Activated B cell treated with CpG ODN at 0.5 μM for 24 hours (primary cell): ENCODE measurements at regions not wholly inside any gene's neighbourhood (a gene's known extent, or its start where the extent isn't known, plus 50 kb on each side); places are given as distances from the start of the nearest gene placed in this dataset.

Experiments
- ATAC-seq: fragments of 200-7000 bp; cut with Tn5 transposase; one replicate; pipeline ENCODE4 v1.10.0; 2021; ENCODE audit warnings: low read depth, mild to moderate bottlenecking, moderate library complexity
- CTCF ChIA-PET: fragments of 350-600 bp; sonication (Branson Sonifier 250); formaldehyde crosslinking; loops from one replicate; lab custom pipeline; 2021; ENCODE audit warnings: antibody characterized with exemption; lab: Charles Lee
- POLR2A ChIA-PET: fragments of 350-600 bp; sonication (Branson Sonifier 250); formaldehyde crosslinking; loops from one replicate; lab custom pipeline; 2021; ENCODE audit warnings: antibody characterized with exemption; lab: Charles Lee
- DNase-seq: peaks from one replicate; pipeline ENCODE4 v3.0.0; 2022
- H3K27ac Mint-ChIP-seq: one replicate; pipeline ENCODE4 v1.8.0; 2020; ENCODE audit warnings: mixed read lengths
- H3K27me3 Mint-ChIP-seq: one replicate; pipeline ENCODE4 v1.8.0; 2021; ENCODE audit warnings: mixed read lengths
- H3K36me3 Mint-ChIP-seq: one replicate; pipeline ENCODE4 v1.8.0; 2021; ENCODE audit warnings: low read depth, mixed read lengths
- H3K4me1 Mint-ChIP-seq: one replicate; pipeline ENCODE4 v1.8.0; 2021; ENCODE audit warnings: mixed read lengths
- H3K4me3 Mint-ChIP-seq: one replicate; pipeline ENCODE4 v1.8.0; 2020; ENCODE audit warnings: mild to moderate bottlenecking, mixed read lengths
- H3K9me3 Mint-ChIP-seq: one replicate; pipeline ENCODE4 v1.8.0; 2020; ENCODE audit warnings: mixed read lengths
- CTCF ChIP-seq: fragments of 200-600 bp; IDR thresholded peaks from one replicate; pipeline ENCODE4 v1.8.0; 2022; ENCODE audit warnings: antibody characterized with exemption, mild to moderate bottlenecking
- intact Hi-C: fragments of 100-400 bp; cut with micrococcal nuclease; formaldehyde crosslinking; loops from one replicate; pipeline ENCODE4 v1.15.1; 2024

- Mint-ChIP-seq H3K9me3 (peaks cover 13% of the 10 kb centered on the region), H3K4me3 (no peak overlapping the region), H3K27ac (no peak overlapping the region), H3K36me3 (no peaks in the 10 kb centered on the region), H3K4me1 (no peaks in the 10 kb centered on the region), H3K27me3 (no peaks in the 10 kb centered on the region)
- intact Hi-C loops, result no loop called here
- no peak for DNase-seq
- no peak for TF ChIP-seq CTCF
- ATAC-seq, result no peak
- CTCF ChIA-PET, result no interaction called here
- POLR2A ChIA-PET, result no interaction called here
Measured at GRCh38 chr5:28164568-28164967, 1126.2 kb upstream of the CDH9 start.

- intact Hi-C loops, result no loop called here
- ATAC-seq, result no peak
- Mint-ChIP-seq H3K9me3 (peaks cover 8% of the 10 kb centered on the region), H3K4me1 (no peaks in the 10 kb centered on the region), H3K27ac (no peak overlapping the region), H3K27me3 (no peaks in the 10 kb centered on the region), H3K36me3 (no peaks in the 10 kb centered on the region), H3K4me3 (no peak overlapping the region)
- no peak for TF ChIP-seq CTCF
- ChIA-PET CTCF (no interaction called here), POLR2A (no interaction called here)
- DNase-seq, result no peak
Measured at GRCh38 chr5:28156981-28157380, 1118.6 kb upstream of the CDH9 start.

GRCh38 chr5:28143519-28143918 lies 1105.1 kb upstream of the CDH9 start:
- POLR2A ChIA-PET, result no interaction called here
- no peaks in the 10 kb centered on the region for H3K27me3 Mint-ChIP-seq
- H3K9me3 Mint-ChIP-seq, result peaks cover 9% of the 10 kb centered on the region
- H3K4me3 Mint-ChIP-seq, result no peak overlapping the region
- H3K36me3 Mint-ChIP-seq, result no peaks in the 10 kb centered on the region
- CTCF ChIA-PET, result interaction anchor here (0.5 kb wide), 1 partner anchor 635 kb away, joined by 5 read pairs; no protein-coding TSS in a partner anchor
- no peaks in the 10 kb centered on the region for H3K4me1 Mint-ChIP-seq
- DNase-seq, result no peak
- no peak for ATAC-seq
- TF ChIP-seq CTCF, result no peak
- intact Hi-C loops, result no loop called here
- no peak overlapping the region for H3K27ac Mint-ChIP-seq

GRCh38 chr5:28132151-28132550 lies 1093.8 kb upstream of the CDH9 start:
- POLR2A ChIA-PET, result no interaction called here
- Mint-ChIP-seq H3K4me3 (no peak overlapping the region), H3K9me3 (peaks cover 12% of the 10 kb centered on the region), H3K27ac (no peak overlapping the region), H3K36me3 (no peaks in the 10 kb centered on the region), H3K27me3 (no peaks in the 10 kb centered on the region), H3K4me1 (no peaks in the 10 kb centered on the region)
- intact Hi-C loops, result no loop called here
- no peak for TF ChIP-seq CTCF
- DNase-seq (no peak), ATAC-seq (no peak)
- CTCF ChIA-PET, result no interaction called here

GRCh38 chr5:28117691-28118090 lies 1079.3 kb upstream of the CDH9 start:
- no peaks in the 10 kb centered on the region for H3K36me3 Mint-ChIP-seq
- no peaks in the 10 kb centered on the region for H3K27me3 Mint-ChIP-seq
- H3K27ac Mint-ChIP-seq, result no peak overlapping the region
- POLR2A ChIA-PET, result no interaction called here
- CTCF ChIA-PET, result no interaction called here
- no peak overlapping the region for H3K4me3 Mint-ChIP-seq
- no peak for DNase-seq
- intact Hi-C loops, result no loop called here
- no peak for ATAC-seq
- H3K9me3 Mint-ChIP-seq, result peaks cover 8% of the 10 kb centered on the region
- no peak for TF ChIP-seq CTCF
- no peaks in the 10 kb centered on the region for H3K4me1 Mint-ChIP-seq
